GM23338 (cell line): ENCODE measurements at regions not wholly inside any gene's neighbourhood (a gene's known extent, or its start where the extent isn't known, plus 50 kb on each side); places are given as distances from the start of the nearest gene placed in this dataset.

Source experiments
- ATAC-seq: fragments of 200-7000 bp; cut with Tn5 transposase; 3 replicates; pipeline ENCODE4 v1.9.1; 2020
- DNase-seq: peaks from one replicate; pipeline ENCODE4 v3.0.0-alpha.2; 2015; ENCODE audit warnings: low spot score
- H2AFZ ChIP-seq: fragments of 200-600 bp; sonication (generic); 2 replicates; pipeline ENCODE4 v1.8.0; 2016; ENCODE audit warnings: antibody characterized with exemption, mild to moderate bottlenecking, moderate library complexity
- H3F3A ChIP-seq: fragments of 200-600 bp; sonication (generic); replicated peaks from 2 replicates; pipeline ENCODE4 v1.8.0; 2017; ENCODE audit warnings: antibody characterized with exemption, mixed run types, low read depth
- H3K27ac ChIP-seq: fragments of 200-600 bp; sonication (generic); 2 replicates; pipeline ENCODE4 v1.6.1; 2016; ENCODE audit warnings: low read depth
- H3K27me3 ChIP-seq: fragments of 200-600 bp; sonication (generic); 2 replicates; pipeline ENCODE4 v1.8.0; 2016; ENCODE audit warnings: mild to moderate bottlenecking, mixed run types, moderate library complexity; ENCODE audit not compliant: insufficient read depth
- H3K36me3 ChIP-seq: fragments of 200-600 bp; sonication (generic); 2 replicates; pipeline ENCODE4 v1.8.0; 2016; ENCODE audit warnings: mild to moderate bottlenecking; ENCODE audit not compliant: insufficient read depth
- H3K4me1 ChIP-seq: fragments of 200-600 bp; sonication (generic); 2 replicates; pipeline ENCODE4 v1.8.0; 2016; ENCODE audit warnings: mild to moderate bottlenecking, moderate library complexity; ENCODE audit not compliant: insufficient read depth
- H3K4me2 ChIP-seq: fragments of 200-600 bp; sonication (generic); 2 replicates; pipeline ENCODE4 v1.7.1; 2017; ENCODE audit warnings: mixed run types
- H3K4me3 ChIP-seq: fragments of 200-600 bp; sonication (generic); 2 replicates; pipeline ENCODE4 v1.6.1; 2016; ENCODE audit warnings: mixed run types
- H3K79me2 ChIP-seq: fragments of 200-600 bp; sonication (generic); replicated peaks from 2 replicates; pipeline ENCODE4 v1.8.0; 2017; ENCODE audit warnings: mild to moderate bottlenecking; ENCODE audit not compliant: insufficient read depth
- H3K9me2 ChIP-seq: fragments of 200-600 bp; sonication (generic); 2 replicates; pipeline ENCODE4 v1.8.0; 2017; ENCODE audit not compliant: insufficient read depth
- H4K20me1 ChIP-seq: fragments of 200-600 bp; sonication (generic); replicated peaks from 2 replicates; pipeline ENCODE4 v1.8.0; 2017; ENCODE audit warnings: mild to moderate bottlenecking; ENCODE audit not compliant: insufficient read depth
- H3K27ac Mint-ChIP-seq: 2 replicates; pipeline ENCODE4 v1.8.0; 2020; ENCODE audit warnings: inconsistent platforms, mild to moderate bottlenecking, moderate library complexity, mixed read lengths
- H3K27me3 Mint-ChIP-seq: 3 replicates; pipeline ENCODE4 v1.8.0; 2022; ENCODE audit warnings: low read depth, mild to moderate bottlenecking, moderate library complexity, mixed read lengths, inconsistent platforms; ENCODE audit not compliant: insufficient read depth, poor library complexity
- H3K36me3 Mint-ChIP-seq: 3 replicates; pipeline ENCODE4 v1.8.0; 2021; ENCODE audit warnings: low read depth, mild to moderate bottlenecking, inconsistent platforms, moderate library complexity, mixed read lengths
- H3K4me1 Mint-ChIP-seq: 3 replicates; pipeline ENCODE4 v1.8.0; 2020; ENCODE audit warnings: mild to moderate bottlenecking, inconsistent platforms, mixed read lengths
- H3K4me3 Mint-ChIP-seq: 3 replicates; pipeline ENCODE4 v1.8.0; 2021; ENCODE audit warnings: moderate library complexity, mild to moderate bottlenecking, inconsistent platforms, mixed read lengths
- H3K9me3 Mint-ChIP-seq: 3 replicates; pipeline ENCODE4 v1.8.0; 2020; ENCODE audit warnings: moderate library complexity, mild to moderate bottlenecking, inconsistent platforms, mixed read lengths
- CTCF ChIP-seq, 2 experiments: fragments of 200-600 bp in 1 of 2; sonication (generic) in 1 of 2; conservative IDR thresholded peaks; 2 replicates each; pipeline versions ENCODE4 v1.5.1 to v1.6.1; 2016 to 2017; ENCODE audit warnings: antibody characterized with exemption in 2 of 2, low read depth in 2 of 2, mild to moderate bottlenecking in 2 of 2, moderate library complexity in 1 of 2
- JUNB ChIP-seq: IDR thresholded peaks from one replicate; pipeline ENCODE4 v1.6.1; 2016; ENCODE audit warnings: antibody characterized with exemption; ENCODE audit not compliant: unreplicated experiment
- NANOG ChIP-seq: IDR thresholded peaks from 2 replicates; pipeline ENCODE4 v1.6.1; 2016; ENCODE audit warnings: antibody characterized with exemption, borderline replicate concordance
- POLR2AphosphoS5 ChIP-seq: IDR thresholded peaks from 2 replicates; pipeline ENCODE4 v1.6.1; 2016; ENCODE audit warnings: antibody characterized with exemption, low read depth
- STAT1 ChIP-seq: IDR thresholded peaks from one replicate; pipeline ENCODE4 v1.6.1; 2016; ENCODE audit warnings: antibody characterized with exemption; ENCODE audit not compliant: unreplicated experiment
- ZNF114 ChIP-seq: fragments of 250-450 bp; sonication (Bioruptor Pico); IDR thresholded peaks from 2 replicates; pipeline ENCODE4 v1.5.0; 2020; ENCODE audit warnings: mild to moderate bottlenecking, moderate library complexity
- ZNF331 ChIP-seq: fragments of 250-450 bp; sonication (Bioruptor Pico); IDR thresholded peaks from 2 replicates; pipeline ENCODE4 v1.5.0; 2020; ENCODE audit warnings: low read depth, mild to moderate bottlenecking, moderate library complexity
- TF ChIP-seq, protein P1 (sequence below): fragments of 250-450 bp; sonication (Bioruptor Pico); IDR thresholded peaks from 2 replicates; pipeline ENCODE4 v1.5.0; 2020; ENCODE audit warnings: mild to moderate bottlenecking, moderate library complexity
- TF ChIP-seq, protein P2 (sequence below): IDR thresholded peaks from one replicate; pipeline ENCODE4 v1.6.1; 2018; ENCODE audit warnings: antibody characterized with exemption; ENCODE audit not compliant: unreplicated experiment
- TF ChIP-seq, protein P3 (sequence below): IDR thresholded peaks from 2 replicates; pipeline ENCODE4 v1.6.1; 2016; ENCODE audit warnings: antibody characterized with exemption

- TF ChIP-seq, protein P1, sequence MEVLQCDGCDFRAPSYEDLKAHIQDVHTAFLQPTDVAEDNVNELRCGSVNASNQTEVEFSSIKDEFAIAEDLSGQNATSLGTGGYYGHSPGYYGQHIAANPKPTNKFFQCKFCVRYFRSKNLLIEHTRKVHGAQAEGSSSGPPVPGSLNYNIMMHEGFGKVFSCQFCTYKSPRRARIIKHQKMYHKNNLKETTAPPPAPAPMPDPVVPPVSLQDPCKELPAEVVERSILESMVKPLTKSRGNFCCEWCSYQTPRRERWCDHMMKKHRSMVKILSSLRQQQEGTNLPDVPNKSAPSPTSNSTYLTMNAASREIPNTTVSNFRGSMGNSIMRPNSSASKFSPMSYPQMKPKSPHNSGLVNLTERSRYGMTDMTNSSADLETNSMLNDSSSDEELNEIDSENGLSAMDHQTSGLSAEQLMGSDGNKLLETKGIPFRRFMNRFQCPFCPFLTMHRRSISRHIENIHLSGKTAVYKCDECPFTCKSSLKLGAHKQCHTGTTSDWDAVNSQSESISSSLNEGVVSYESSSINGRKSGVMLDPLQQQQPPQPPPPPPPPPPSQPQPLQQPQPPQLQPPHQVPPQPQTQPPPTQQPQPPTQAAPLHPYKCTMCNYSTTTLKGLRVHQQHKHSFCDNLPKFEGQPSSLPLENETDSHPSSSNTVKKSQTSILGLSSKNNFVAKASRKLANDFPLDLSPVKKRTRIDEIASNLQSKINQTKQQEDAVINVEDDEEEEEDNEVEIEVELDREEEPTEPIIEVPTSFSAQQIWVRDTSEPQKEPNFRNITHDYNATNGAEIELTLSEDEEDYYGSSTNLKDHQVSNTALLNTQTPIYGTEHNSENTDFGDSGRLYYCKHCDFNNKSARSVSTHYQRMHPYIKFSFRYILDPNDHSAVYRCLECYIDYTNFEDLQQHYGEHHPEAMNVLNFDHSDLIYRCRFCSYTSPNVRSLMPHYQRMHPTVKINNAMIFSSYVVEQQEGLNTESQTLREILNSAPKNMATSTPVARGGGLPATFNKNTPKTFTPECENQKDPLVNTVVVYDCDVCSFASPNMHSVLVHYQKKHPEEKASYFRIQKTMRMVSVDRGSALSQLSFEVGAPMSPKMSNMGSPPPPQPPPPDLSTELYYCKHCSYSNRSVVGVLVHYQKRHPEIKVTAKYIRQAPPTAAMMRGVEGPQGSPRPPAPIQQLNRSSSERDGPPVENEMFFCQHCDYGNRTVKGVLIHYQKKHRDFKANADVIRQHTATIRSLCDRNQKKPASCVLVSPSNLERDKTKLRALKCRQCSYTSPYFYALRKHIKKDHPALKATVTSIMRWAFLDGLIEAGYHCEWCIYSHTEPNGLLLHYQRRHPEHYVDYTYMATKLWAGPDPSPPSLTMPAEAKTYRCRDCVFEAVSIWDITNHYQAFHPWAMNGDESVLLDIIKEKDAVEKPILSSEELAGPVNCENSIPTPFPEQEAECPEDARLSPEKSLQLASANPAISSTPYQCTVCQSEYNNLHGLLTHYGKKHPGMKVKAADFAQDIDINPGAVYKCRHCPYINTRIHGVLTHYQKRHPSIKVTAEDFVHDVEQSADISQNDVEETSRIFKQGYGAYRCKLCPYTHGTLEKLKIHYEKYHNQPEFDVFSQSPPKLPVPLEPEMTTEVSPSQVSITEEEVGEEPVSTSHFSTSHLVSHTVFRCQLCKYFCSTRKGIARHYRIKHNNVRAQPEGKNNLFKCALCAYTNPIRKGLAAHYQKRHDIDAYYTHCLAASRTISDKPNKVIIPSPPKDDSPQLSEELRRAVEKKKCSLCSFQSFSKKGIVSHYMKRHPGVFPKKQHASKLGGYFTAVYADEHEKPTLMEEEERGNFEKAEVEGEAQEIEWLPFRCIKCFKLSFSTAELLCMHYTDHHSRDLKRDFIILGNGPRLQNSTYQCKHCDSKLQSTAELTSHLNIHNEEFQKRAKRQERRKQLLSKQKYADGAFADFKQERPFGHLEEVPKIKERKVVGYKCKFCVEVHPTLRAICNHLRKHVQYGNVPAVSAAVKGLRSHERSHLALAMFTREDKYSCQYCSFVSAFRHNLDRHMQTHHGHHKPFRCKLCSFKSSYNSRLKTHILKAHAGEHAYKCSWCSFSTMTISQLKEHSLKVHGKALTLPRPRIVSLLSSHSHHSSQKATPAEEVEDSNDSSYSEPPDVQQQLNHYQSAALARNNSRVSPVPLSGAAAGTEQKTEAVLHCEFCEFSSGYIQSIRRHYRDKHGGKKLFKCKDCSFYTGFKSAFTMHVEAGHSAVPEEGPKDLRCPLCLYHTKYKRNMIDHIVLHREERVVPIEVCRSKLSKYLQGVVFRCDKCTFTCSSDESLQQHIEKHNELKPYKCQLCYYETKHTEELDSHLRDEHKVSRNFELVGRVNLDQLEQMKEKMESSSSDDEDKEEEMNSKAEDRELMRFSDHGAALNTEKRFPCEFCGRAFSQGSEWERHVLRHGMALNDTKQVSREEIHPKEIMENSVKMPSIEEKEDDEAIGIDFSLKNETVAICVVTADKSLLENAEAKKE (CRISPR knock-in tag): no peak
- TF ChIP-seq ZNF331 (no peak), STAT1 (no peak), JUNB (no peak), NANOG (no peak), POLR2AphosphoS5 (no peak)
Measured at GRCh38 chr9:99544526-99544925, 277.2 kb upstream of the NR4A3 start (continued).

GRCh38 chr9:99549441-99549840 lies 272.2 kb upstream of the NR4A3 start:
- H3K9me2 ChIP-seq: no peaks in the 10 kb centered on the region
- H3K79me2 ChIP-seq: no peaks in the 10 kb centered on the region
- H3K4me2 ChIP-seq: no peak overlapping the region
- H3K36me3 ChIP-seq: no peaks in the 10 kb centered on the region
- H4K20me1 ChIP-seq: no peaks in the 10 kb centered on the region
- no peaks in the 10 kb centered on the region for H3K27me3 ChIP-seq
- no peaks in the 10 kb centered on the region for H3F3A ChIP-seq
- Mint-ChIP-seq H3K36me3 (no peaks in the 10 kb centered on the region), H3K4me3 (no peak overlapping the region), H3K27me3 (no peaks in the 10 kb centered on the region), H3K9me3 (no peaks in the 10 kb centered on the region), H3K27ac (no peak overlapping the region), H3K4me1 (no peaks in the 10 kb centered on the region)
- DNase-seq (no peak), ATAC-seq (no peak)
- TF ChIP-seq ZNF114 (CRISPR knock-in tag) (no peak), STAT1 (no peak), CTCF (conservative IDR thresholded peaks at IDR 0.05; ENCODE audit: low read depth in 2 of 2) (no peak)
- TF ChIP-seq, protein P2, sequence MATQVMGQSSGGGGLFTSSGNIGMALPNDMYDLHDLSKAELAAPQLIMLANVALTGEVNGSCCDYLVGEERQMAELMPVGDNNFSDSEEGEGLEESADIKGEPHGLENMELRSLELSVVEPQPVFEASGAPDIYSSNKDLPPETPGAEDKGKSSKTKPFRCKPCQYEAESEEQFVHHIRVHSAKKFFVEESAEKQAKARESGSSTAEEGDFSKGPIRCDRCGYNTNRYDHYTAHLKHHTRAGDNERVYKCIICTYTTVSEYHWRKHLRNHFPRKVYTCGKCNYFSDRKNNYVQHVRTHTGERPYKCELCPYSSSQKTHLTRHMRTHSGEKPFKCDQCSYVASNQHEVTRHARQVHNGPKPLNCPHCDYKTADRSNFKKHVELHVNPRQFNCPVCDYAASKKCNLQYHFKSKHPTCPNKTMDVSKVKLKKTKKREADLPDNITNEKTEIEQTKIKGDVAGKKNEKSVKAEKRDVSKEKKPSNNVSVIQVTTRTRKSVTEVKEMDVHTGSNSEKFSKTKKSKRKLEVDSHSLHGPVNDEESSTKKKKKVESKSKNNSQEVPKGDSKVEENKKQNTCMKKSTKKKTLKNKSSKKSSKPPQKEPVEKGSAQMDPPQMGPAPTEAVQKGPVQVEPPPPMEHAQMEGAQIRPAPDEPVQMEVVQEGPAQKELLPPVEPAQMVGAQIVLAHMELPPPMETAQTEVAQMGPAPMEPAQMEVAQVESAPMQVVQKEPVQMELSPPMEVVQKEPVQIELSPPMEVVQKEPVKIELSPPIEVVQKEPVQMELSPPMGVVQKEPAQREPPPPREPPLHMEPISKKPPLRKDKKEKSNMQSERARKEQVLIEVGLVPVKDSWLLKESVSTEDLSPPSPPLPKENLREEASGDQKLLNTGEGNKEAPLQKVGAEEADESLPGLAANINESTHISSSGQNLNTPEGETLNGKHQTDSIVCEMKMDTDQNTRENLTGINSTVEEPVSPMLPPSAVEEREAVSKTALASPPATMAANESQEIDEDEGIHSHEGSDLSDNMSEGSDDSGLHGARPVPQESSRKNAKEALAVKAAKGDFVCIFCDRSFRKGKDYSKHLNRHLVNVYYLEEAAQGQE: peak; percentile 44
- TF ChIP-seq, protein P3, sequence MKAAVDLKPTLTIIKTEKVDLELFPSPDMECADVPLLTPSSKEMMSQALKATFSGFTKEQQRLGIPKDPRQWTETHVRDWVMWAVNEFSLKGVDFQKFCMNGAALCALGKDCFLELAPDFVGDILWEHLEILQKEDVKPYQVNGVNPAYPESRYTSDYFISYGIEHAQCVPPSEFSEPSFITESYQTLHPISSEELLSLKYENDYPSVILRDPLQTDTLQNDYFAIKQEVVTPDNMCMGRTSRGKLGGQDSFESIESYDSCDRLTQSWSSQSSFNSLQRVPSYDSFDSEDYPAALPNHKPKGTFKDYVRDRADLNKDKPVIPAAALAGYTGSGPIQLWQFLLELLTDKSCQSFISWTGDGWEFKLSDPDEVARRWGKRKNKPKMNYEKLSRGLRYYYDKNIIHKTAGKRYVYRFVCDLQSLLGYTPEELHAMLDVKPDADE: no peak
- no peaks in the 10 kb centered on the region for H3K4me1 ChIP-seq
- no peak overlapping the region for H3K4me3 ChIP-seq
- H3K27ac ChIP-seq: no peak overlapping the region
- no peak overlapping the region for H2AFZ ChIP-seq
